ENCODE measurements at regions not wholly inside any gene's neighbourhood (a gene's known extent, or its start where the extent isn't known, plus 50 kb on each side); places are given as distances from the start of the nearest gene placed in this dataset.

DNA sequence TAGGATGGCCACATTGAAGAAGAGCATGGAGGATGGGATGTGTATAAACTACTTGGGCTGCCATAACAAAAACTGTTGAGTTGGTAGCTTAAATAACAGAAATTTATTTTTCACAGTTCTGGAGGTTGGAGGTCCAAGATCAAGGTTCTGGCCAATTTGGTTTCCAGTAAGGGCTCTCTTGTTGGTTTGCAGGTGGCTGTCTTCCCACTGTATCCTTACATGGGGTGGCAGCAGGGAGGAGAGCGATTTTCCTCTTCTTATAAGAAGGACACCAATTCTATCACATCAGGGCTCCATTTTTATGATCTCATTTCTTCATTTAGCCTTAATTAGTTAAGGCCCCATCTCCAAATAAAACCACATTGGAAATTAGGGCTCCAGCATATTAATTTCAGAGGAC is 465.7 kb downstream of the GADD45G start:
- no peak overlapping the region for H3K4me2 ChIP-seq (ENCODE audit: low read length)
- H3K9ac ChIP-seq (ENCODE audit: low read length), result no peak overlapping the region
- H3K4me3 ChIP-seq (ENCODE audit: low read length), result no peak overlapping the region
- no peaks in the 10 kb centered on the region for H3K9me2 ChIP-seq (ENCODE audit: insufficient read depth, low read length)
- no peak overlapping the region for H2AFZ ChIP-seq (ENCODE audit: low read depth, low read length)
- H3F3A ChIP-seq (ENCODE audit: insufficient read depth, low read length, poor library complexity, severe bottlenecking), result no peaks in the 10 kb centered on the region
- H4K20me1 ChIP-seq (ENCODE audit: insufficient read depth), result no peaks in the 10 kb centered on the region
- H3K27ac ChIP-seq (ENCODE audit: low read length), result no peak overlapping the region
- H3K9me3 ChIP-seq (ENCODE audit: low read length), result no peaks in the 10 kb centered on the region
- no peaks in the 10 kb centered on the region for H3K27me3 ChIP-seq (ENCODE audit: insufficient read depth, low read depth, low read length)
- no peaks in the 10 kb centered on the region for H3K79me2 ChIP-seq (replicated peaks; ENCODE audit: insufficient read depth, low read length)
- H3K36me3 ChIP-seq (ENCODE audit: insufficient read depth, low read length), result no peaks in the 10 kb centered on the region
- no peak for TF ChIP-seq SMC3 (conservative IDR thresholded peaks at IDR 0.05; ENCODE audit: poor library complexity)
- TF ChIP-seq, protein P1, sequence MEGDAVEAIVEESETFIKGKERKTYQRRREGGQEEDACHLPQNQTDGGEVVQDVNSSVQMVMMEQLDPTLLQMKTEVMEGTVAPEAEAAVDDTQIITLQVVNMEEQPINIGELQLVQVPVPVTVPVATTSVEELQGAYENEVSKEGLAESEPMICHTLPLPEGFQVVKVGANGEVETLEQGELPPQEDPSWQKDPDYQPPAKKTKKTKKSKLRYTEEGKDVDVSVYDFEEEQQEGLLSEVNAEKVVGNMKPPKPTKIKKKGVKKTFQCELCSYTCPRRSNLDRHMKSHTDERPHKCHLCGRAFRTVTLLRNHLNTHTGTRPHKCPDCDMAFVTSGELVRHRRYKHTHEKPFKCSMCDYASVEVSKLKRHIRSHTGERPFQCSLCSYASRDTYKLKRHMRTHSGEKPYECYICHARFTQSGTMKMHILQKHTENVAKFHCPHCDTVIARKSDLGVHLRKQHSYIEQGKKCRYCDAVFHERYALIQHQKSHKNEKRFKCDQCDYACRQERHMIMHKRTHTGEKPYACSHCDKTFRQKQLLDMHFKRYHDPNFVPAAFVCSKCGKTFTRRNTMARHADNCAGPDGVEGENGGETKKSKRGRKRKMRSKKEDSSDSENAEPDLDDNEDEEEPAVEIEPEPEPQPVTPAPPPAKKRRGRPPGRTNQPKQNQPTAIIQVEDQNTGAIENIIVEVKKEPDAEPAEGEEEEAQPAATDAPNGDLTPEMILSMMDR (IDR thresholded peaks at IDR 0.05; ENCODE audit: poor library complexity, severe bottlenecking), result no peak
- TF ChIP-seq EP300 (conservative IDR thresholded peaks at IDR 0.05; ENCODE audit: poor library complexity, severe bottlenecking), result no peak
- TF ChIP-seq MXI1 (conservative IDR thresholded peaks at IDR 0.05; ENCODE audit: poor library complexity, severe bottlenecking), result no peak
- no peak for TF ChIP-seq RAD21 (conservative IDR thresholded peaks at IDR 0.05)
- TF ChIP-seq EZH2 (IDR thresholded peaks at IDR 0.05; ENCODE audit: borderline replicate concordance, insufficient read depth, low read length, poor library complexity, severe bottlenecking), result no peak
- no peak for TF ChIP-seq POLR2AphosphoS5 (IDR thresholded peaks at IDR 0.05)
- TF ChIP-seq, protein P2, sequence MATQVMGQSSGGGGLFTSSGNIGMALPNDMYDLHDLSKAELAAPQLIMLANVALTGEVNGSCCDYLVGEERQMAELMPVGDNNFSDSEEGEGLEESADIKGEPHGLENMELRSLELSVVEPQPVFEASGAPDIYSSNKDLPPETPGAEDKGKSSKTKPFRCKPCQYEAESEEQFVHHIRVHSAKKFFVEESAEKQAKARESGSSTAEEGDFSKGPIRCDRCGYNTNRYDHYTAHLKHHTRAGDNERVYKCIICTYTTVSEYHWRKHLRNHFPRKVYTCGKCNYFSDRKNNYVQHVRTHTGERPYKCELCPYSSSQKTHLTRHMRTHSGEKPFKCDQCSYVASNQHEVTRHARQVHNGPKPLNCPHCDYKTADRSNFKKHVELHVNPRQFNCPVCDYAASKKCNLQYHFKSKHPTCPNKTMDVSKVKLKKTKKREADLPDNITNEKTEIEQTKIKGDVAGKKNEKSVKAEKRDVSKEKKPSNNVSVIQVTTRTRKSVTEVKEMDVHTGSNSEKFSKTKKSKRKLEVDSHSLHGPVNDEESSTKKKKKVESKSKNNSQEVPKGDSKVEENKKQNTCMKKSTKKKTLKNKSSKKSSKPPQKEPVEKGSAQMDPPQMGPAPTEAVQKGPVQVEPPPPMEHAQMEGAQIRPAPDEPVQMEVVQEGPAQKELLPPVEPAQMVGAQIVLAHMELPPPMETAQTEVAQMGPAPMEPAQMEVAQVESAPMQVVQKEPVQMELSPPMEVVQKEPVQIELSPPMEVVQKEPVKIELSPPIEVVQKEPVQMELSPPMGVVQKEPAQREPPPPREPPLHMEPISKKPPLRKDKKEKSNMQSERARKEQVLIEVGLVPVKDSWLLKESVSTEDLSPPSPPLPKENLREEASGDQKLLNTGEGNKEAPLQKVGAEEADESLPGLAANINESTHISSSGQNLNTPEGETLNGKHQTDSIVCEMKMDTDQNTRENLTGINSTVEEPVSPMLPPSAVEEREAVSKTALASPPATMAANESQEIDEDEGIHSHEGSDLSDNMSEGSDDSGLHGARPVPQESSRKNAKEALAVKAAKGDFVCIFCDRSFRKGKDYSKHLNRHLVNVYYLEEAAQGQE (IDR thresholded peaks at IDR 0.05; ENCODE audit: borderline replicate concordance), result no peak
- TF ChIP-seq TAF1 (IDR thresholded peaks at IDR 0.05; ENCODE audit: low read depth), result no peak

DNA sequence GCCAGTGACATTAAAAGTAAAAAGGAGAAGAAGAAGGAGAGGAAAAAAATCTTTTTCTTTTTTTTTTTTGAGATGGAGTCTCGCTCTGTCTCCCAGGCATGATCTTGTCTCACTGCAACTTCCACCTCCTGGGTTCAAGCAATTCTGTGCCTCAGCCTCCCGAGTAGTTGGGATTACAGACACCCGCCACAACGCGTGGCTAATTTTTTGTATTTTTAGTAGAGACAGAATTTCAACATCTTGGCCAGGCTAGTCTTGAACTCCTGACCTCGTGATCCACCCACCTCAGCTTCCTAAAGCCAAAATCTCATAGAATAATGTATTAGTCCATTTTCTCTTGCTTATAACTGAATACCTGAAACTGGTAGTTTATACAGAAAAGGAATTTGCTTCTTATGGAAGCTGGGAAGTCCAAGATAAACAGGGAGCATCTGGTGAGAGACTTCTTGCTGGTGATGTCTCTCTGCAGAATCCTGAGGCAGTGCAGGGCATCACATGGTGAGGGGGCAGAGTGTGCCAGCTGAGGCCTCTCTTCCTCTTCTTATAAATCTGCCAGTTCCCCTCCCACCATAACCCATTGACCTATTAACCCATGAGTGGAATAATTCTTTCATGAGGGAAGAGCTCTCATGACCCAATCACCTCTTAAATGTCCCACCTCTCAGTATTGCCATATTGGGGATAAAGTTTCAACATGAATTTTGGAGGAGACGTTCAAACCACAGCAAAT is 466.3 kb downstream of the GADD45G start:
- Histone ChIP-seq H3K4me3 (ENCODE audit: low read length) (no peak overlapping the region), H2AFZ (ENCODE audit: low read depth, low read length) (no peak overlapping the region), H3K4me2 (ENCODE audit: low read length) (no peak overlapping the region), H3K9me3 (ENCODE audit: low read length) (no peaks in the 10 kb centered on the region), H3K9ac (ENCODE audit: low read length) (no peak overlapping the region), H4K20me1 (ENCODE audit: insufficient read depth) (no peaks in the 10 kb centered on the region), H3K9me2 (ENCODE audit: insufficient read depth, low read length) (no peaks in the 10 kb centered on the region), H3K27ac (ENCODE audit: low read length) (no peak overlapping the region), H3F3A (ENCODE audit: insufficient read depth, low read length, poor library complexity, severe bottlenecking) (no peaks in the 10 kb centered on the region), H3K36me3 (ENCODE audit: insufficient read depth, low read length) (no peaks in the 10 kb centered on the region), H3K79me2 (replicated peaks; ENCODE audit: insufficient read depth, low read length) (no peaks in the 10 kb centered on the region), H3K27me3 (ENCODE audit: insufficient read depth, low read depth, low read length) (no peaks in the 10 kb centered on the region)
- TF ChIP-seq TAF1 (IDR thresholded peaks at IDR 0.05; ENCODE audit: low read depth) (no peak), EZH2 (IDR thresholded peaks at IDR 0.05; ENCODE audit: borderline replicate concordance, insufficient read depth, low read length, poor library complexity, severe bottlenecking) (no peak), SMC3 (conservative IDR thresholded peaks at IDR 0.05; ENCODE audit: poor library complexity) (no peak), EP300 (conservative IDR thresholded peaks at IDR 0.05; ENCODE audit: poor library complexity, severe bottlenecking) (no peak), MXI1 (conservative IDR thresholded peaks at IDR 0.05; ENCODE audit: poor library complexity, severe bottlenecking) (no peak), RAD21 (conservative IDR thresholded peaks at IDR 0.05) (no peak), POLR2AphosphoS5 (IDR thresholded peaks at IDR 0.05) (no peak)
- TF ChIP-seq, protein P1 (IDR thresholded peaks at IDR 0.05; ENCODE audit: poor library complexity, severe bottlenecking), result no peak
- TF ChIP-seq, protein P2 (IDR thresholded peaks at IDR 0.05; ENCODE audit: borderline replicate concordance), result no peak
